ENCODE measurements at regions not wholly inside any gene's neighbourhood (a gene's known extent, or its start where the extent isn't known, plus 50 kb on each side); places are given as distances from the start of the nearest gene placed in this dataset.

DNA sequence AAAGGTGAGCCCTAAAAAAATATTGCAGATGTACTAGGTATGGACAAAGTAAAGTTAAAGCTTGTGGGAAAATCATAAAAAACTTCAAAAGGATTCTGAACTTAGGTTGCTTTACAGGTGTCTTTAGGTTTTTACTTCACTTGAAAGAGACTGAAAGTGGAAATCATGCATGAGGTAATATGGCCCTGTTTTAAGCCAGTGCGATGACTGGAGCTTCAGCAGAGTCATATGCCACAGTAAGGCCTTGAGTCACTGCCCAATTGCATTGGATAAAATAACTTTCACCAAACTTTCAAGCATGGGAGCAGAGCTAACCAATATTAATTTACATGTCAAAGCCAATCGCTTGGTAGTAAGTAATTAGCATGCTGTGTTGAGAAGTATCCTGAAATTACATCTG, 63.9 kb upstream of the TMEM260 start:
- Mint-ChIP-seq H3K27me3 (ENCODE audit: low read depth) (no peaks in the 10 kb centered on the region), H3K4me1 (peaks cover 10% of the 10 kb centered on the region), H3K36me3 (no peaks in the 10 kb centered on the region), H3K27ac (no peak overlapping the region), H3K9me3 (no peaks in the 10 kb centered on the region), H3K4me3 (no peak overlapping the region)
- POLR2A ChIA-PET, result no interaction called here
- DNase-seq (ENCODE audit: low spot score) (no peak), ATAC-seq (no peak)
- CTCF ChIA-PET, result interaction anchor here (1.2 to 1.7 kb wide), 3 partner anchors 9 to 37 kb away, joined by 4 to 5 read pairs (median 4); no protein-coding TSS in a partner anchor
- TF ChIP-seq E2F1 (CRISPR knock-in tag; IDR thresholded peaks at IDR 0.05) (no peak), SP1 (CRISPR knock-in tag; conservative IDR thresholded peaks at IDR 0.05) (no peak), ZBTB21 (CRISPR knock-in tag; IDR thresholded peaks at IDR 0.05; ENCODE audit: borderline replicate concordance) (no peak), SMAD4 (CRISPR knock-in tag; IDR thresholded peaks at IDR 0.05) (no peak), NFYB (CRISPR knock-in tag; conservative IDR thresholded peaks at IDR 0.05; ENCODE audit: low read depth) (no peak), ERG (CRISPR knock-in tag; IDR thresholded peaks at IDR 0.05) (no peak), NFE2L1 (CRISPR knock-in tag; IDR thresholded peaks at IDR 0.05) (no peak), JUN (CRISPR knock-in tag; IDR thresholded peaks at IDR 0.05) (no peak), E2F5 (CRISPR knock-in tag; IDR thresholded peaks at IDR 0.05) (no peak), TEAD1 (CRISPR knock-in tag; IDR thresholded peaks at IDR 0.05) (no peak)
- TF ChIP-seq, protein P1, sequence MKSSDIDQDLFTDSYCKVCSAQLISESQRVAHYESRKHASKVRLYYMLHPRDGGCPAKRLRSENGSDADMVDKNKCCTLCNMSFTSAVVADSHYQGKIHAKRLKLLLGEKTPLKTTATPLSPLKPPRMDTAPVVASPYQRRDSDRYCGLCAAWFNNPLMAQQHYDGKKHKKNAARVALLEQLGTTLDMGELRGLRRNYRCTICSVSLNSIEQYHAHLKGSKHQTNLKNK (CRISPR knock-in tag; IDR thresholded peaks at IDR 0.05), result no peak
- TF ChIP-seq, protein P2, sequence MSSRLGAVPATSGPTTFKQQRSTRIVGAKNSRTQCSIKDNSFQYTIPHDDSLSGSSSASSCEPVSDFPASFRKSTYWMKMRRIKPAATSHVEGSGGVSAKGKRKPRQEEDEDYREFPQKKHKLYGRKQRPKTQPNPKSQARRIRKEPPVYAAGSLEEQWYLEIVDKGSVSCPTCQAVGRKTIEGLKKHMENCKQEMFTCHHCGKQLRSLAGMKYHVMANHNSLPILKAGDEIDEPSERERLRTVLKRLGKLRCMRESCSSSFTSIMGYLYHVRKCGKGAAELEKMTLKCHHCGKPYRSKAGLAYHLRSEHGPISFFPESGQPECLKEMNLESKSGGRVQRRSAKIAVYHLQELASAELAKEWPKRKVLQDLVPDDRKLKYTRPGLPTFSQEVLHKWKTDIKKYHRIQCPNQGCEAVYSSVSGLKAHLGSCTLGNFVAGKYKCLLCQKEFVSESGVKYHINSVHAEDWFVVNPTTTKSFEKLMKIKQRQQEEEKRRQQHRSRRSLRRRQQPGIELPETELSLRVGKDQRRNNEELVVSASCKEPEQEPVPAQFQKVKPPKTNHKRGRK (CRISPR knock-in tag; IDR thresholded peaks at IDR 0.05; ENCODE audit: borderline replicate concordance), result no peak
- TF ChIP-seq, protein P3, sequence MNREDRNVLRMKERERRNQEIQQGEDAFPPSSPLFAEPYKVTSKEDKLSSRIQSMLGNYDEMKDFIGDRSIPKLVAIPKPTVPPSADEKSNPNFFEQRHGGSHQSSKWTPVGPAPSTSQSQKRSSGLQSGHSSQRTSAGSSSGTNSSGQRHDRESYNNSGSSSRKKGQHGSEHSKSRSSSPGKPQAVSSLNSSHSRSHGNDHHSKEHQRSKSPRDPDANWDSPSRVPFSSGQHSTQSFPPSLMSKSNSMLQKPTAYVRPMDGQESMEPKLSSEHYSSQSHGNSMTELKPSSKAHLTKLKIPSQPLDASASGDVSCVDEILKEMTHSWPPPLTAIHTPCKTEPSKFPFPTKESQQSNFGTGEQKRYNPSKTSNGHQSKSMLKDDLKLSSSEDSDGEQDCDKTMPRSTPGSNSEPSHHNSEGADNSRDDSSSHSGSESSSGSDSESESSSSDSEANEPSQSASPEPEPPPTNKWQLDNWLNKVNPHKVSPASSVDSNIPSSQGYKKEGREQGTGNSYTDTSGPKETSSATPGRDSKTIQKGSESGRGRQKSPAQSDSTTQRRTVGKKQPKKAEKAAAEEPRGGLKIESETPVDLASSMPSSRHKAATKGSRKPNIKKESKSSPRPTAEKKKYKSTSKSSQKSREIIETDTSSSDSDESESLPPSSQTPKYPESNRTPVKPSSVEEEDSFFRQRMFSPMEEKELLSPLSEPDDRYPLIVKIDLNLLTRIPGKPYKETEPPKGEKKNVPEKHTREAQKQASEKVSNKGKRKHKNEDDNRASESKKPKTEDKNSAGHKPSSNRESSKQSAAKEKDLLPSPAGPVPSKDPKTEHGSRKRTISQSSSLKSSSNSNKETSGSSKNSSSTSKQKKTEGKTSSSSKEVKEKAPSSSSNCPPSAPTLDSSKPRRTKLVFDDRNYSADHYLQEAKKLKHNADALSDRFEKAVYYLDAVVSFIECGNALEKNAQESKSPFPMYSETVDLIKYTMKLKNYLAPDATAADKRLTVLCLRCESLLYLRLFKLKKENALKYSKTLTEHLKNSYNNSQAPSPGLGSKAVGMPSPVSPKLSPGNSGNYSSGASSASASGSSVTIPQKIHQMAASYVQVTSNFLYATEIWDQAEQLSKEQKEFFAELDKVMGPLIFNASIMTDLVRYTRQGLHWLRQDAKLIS (CRISPR knock-in tag; IDR thresholded peaks at IDR 0.05; ENCODE audit: borderline replicate concordance), result no peak

- no peak overlapping the region for H3K4me3 Mint-ChIP-seq
- TF ChIP-seq, protein P4, sequence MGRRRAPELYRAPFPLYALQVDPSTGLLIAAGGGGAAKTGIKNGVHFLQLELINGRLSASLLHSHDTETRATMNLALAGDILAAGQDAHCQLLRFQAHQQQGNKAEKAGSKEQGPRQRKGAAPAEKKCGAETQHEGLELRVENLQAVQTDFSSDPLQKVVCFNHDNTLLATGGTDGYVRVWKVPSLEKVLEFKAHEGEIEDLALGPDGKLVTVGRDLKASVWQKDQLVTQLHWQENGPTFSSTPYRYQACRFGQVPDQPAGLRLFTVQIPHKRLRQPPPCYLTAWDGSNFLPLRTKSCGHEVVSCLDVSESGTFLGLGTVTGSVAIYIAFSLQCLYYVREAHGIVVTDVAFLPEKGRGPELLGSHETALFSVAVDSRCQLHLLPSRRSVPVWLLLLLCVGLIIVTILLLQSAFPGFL (CRISPR knock-in tag; IDR thresholded peaks at IDR 0.05; ENCODE audit: borderline replicate concordance), result no peak
- TF ChIP-seq ZNF423 (CRISPR knock-in tag; IDR thresholded peaks at IDR 0.05), result no peak
- TF ChIP-seq, protein P2 (CRISPR knock-in tag; IDR thresholded peaks at IDR 0.05; ENCODE audit: borderline replicate concordance), result no peak
- TF ChIP-seq, protein P5, sequence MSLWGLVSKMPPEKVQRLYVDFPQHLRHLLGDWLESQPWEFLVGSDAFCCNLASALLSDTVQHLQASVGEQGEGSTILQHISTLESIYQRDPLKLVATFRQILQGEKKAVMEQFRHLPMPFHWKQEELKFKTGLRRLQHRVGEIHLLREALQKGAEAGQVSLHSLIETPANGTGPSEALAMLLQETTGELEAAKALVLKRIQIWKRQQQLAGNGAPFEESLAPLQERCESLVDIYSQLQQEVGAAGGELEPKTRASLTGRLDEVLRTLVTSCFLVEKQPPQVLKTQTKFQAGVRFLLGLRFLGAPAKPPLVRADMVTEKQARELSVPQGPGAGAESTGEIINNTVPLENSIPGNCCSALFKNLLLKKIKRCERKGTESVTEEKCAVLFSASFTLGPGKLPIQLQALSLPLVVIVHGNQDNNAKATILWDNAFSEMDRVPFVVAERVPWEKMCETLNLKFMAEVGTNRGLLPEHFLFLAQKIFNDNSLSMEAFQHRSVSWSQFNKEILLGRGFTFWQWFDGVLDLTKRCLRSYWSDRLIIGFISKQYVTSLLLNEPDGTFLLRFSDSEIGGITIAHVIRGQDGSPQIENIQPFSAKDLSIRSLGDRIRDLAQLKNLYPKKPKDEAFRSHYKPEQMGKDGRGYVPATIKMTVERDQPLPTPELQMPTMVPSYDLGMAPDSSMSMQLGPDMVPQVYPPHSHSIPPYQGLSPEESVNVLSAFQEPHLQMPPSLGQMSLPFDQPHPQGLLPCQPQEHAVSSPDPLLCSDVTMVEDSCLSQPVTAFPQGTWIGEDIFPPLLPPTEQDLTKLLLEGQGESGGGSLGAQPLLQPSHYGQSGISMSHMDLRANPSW (CRISPR knock-in tag; conservative IDR thresholded peaks at IDR 0.05; ENCODE audit: low read depth), result no peak
Measured at GRCh38 chr14:56522403-56522802, 57.2 kb upstream of the TMEM260 start.

More at GRCh38 chr14:56522403-56522802, 57.2 kb upstream of the TMEM260 start:
- POLR2A ChIA-PET, result no interaction called here
- no peaks in the 10 kb centered on the region for H3K36me3 Mint-ChIP-seq
- no peak overlapping the region for H3K27ac Mint-ChIP-seq
- DNase-seq (ENCODE audit: low spot score), result no peak
- no peak for ATAC-seq
- CTCF ChIA-PET, result interaction anchor here (1.5 kb wide), 1 partner anchor 31 kb away, joined by 5 read pairs; no protein-coding TSS in a partner anchor
- H3K9me3 Mint-ChIP-seq, result no peaks in the 10 kb centered on the region
- H3K27me3 Mint-ChIP-seq (ENCODE audit: low read depth), result peaks cover 48% of the 10 kb centered on the region
- H3K4me1 Mint-ChIP-seq, result peaks cover 19% of the 10 kb centered on the region

Measured in WTC11 (cell line).